ENCODE measurements at regions not wholly inside any gene's neighbourhood (a gene's known extent, or its start where the extent isn't known, plus 50 kb on each side); places are given as distances from the start of the nearest gene placed in this dataset.

DNA sequence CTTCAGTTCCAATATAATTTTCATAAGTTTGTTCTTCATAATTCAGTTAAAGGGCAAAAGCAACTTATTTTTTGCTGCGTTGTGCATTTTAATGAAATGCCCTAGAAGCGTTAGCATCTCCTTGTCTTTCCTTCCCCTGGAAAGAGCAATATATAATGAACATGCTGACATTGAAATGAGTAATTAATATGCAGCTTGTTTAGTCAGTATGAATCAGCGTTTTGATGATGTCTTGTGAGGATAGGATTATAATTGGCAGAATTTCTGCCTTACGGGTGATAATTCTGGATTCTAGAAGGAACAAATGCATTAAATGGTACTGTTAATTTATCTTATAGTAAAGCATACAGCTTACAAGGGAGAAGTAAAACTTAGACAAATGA, 152.3 kb upstream of the MMADHC start:
- no peak for TF ChIP-seq CTCF (IDR thresholded peaks at IDR 0.05; ENCODE audit: low read depth, low read length)
- Histone ChIP-seq H3K4me1 (no peaks in the 10 kb centered on the region), H3K36me3 (no peaks in the 10 kb centered on the region), H3K27me3 (no peaks in the 10 kb centered on the region), H3K9me3 (no peaks in the 10 kb centered on the region), H3K4me3 (ENCODE audit: low read depth, low read length) (no peak overlapping the region)
- DNase-seq: no peak

DNA sequence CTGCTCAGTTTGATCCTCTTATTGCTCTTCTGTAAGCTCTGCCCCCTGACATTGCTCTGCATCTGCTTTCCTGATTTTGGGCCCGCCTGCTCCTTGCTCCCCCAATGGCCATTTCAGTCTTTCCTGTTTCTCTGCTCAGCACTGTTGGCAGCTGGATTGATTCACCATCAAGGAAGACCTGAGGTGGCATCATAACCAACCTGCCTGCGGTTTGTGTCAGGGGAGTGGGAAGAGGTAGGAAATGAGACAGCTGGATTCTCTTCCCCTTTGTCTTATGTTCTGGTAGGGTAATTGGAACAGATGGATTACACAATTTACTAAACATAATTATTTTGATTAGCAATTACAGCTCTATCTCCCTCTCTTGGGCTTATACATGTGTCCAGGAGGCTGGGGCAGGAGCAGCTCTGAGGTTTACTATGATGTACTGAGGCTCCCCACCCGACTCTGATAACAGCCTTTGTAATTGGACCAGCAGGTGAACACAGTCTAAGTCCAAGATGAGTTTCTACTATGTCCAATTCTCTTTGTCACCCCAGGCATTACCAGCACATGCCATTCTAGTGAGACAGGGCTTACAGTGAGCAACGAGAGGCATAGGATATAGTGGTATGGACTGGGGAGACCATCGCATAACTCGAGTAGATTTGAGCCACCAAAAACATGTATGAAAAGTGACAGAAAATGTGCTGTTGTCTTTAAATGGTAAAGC, 151.8 kb upstream of the MMADHC start:
- no peaks in the 10 kb centered on the region for H3K4me1 ChIP-seq
- no peak overlapping the region for H3K4me3 ChIP-seq (ENCODE audit: low read depth, low read length)
- no peak for TF ChIP-seq CTCF (IDR thresholded peaks at IDR 0.05; ENCODE audit: low read depth, low read length)
- no peaks in the 10 kb centered on the region for H3K9me3 ChIP-seq
- H3K36me3 ChIP-seq: no peaks in the 10 kb centered on the region
- H3K27me3 ChIP-seq: no peaks in the 10 kb centered on the region
- DNase-seq: no peak

DNA sequence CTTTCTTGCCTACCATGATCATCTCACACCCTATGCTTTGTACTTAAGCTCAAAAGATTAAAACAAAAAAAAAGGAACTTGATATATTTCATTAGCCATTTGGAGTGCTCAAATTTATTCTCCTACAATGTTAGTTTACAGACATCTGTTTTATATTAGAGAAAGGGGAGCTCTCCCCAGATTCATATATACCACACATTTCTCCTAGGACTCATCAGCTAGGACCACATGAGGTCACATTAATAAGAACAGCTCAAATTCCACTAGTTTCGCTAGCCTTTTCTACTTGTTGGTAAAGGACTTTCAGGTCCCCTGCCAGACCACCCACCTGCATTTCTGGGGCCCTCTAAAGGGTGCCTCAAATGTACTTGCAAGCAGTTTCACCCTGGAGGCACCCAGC, 151.2 kb upstream of the MMADHC start:
- H3K27me3 ChIP-seq: no peaks in the 10 kb centered on the region
- TF ChIP-seq CTCF (IDR thresholded peaks at IDR 0.05; ENCODE audit: low read depth, low read length): no peak
- no peaks in the 10 kb centered on the region for H3K36me3 ChIP-seq
- H3K9me3 ChIP-seq: no peaks in the 10 kb centered on the region
- DNase-seq: no peak
- H3K4me1 ChIP-seq: no peaks in the 10 kb centered on the region
- H3K4me3 ChIP-seq (ENCODE audit: low read depth, low read length): no peak overlapping the region

DNA sequence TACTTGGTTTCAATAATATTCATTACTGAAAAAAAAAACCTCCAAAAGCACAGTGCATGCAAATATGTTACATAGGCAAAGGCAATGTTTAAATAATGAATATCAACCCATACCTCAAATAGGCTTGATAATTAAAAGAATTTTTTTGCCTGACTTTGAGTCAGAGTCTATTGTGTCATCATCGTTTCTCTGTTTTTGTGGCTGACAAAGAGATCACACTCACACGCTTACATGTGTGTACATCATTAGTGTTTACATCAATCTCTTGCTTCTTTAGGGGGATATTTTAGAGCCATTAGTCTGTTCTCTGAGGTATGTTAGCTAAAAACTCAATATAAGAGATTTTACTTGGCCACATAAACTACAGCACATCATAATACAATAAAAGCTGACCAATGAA, 150.3 kb upstream of the MMADHC start:
- TF ChIP-seq CTCF (IDR thresholded peaks at IDR 0.05; ENCODE audit: low read depth, low read length): no peak
- no peak overlapping the region for H3K4me3 ChIP-seq (ENCODE audit: low read depth, low read length)
- H3K27me3 ChIP-seq: no peaks in the 10 kb centered on the region
- no peaks in the 10 kb centered on the region for H3K4me1 ChIP-seq
- no peaks in the 10 kb centered on the region for H3K9me3 ChIP-seq
- no peaks in the 10 kb centered on the region for H3K36me3 ChIP-seq
- no peak for DNase-seq

DNA sequence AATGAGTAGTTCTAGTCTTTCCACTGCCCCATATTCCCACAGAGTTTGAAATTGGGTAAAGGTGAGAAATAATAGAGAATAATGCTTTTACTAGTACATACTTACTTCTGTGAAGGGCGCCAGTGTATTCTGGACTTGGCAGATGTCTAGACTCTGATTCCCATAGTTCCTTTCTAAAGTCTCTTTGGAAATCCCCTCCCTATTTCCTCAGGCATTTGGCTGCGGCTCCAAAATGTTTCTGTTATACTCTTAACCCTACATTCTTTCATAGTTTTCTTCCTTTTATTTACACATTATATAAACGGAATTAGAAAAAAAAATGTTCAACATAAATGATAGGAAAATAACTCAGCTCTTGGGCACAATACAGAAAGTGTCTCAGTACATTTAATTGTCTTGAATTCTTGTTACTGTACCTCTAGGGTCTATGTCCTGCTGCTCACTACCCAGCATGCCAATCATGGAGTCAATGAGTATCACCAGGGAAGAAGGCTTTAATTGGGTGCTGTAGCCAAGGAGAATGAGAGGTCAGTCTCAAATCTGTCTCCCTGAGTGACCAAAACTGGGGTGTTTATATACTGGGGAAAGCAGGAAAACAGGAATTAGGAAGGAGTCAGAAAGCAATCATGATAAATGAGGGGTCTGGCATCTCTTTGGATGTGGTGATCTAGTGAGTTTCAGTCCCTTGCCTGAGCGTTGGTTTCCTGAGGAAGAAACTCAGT, 147.8 kb upstream of the MMADHC start:
- Histone ChIP-seq H3K4me1 (peaks cover 3% of the 10 kb centered on the region), H3K4me3 (ENCODE audit: low read depth, low read length) (no peak overlapping the region), H3K9me3 (no peaks in the 10 kb centered on the region), H3K36me3 (no peaks in the 10 kb centered on the region), H3K27me3 (no peaks in the 10 kb centered on the region)
- no peak for TF ChIP-seq CTCF (IDR thresholded peaks at IDR 0.05; ENCODE audit: low read depth, low read length)
- no peak for DNase-seq

Measured in BE2C (cell line).